ENCODE measurements at regions not wholly inside any gene's neighbourhood (a gene's known extent, or its start where the extent isn't known, plus 50 kb on each side); places are given as distances from the start of the nearest gene placed in this dataset.
A peak's percentile ranks its signal among the peaks of the same experiment; 100 is the strongest.
"Not testable (repeated sequence)": the region's sequence is repeated elsewhere in the genome, so short reads cannot be mapped to it uniquely, and the experiment has no call there.

GRCh38 chr4:125518281-125518680 lies 203.5 kb downstream of the FAT4 start:
- DNase-seq: no peak

DNA sequence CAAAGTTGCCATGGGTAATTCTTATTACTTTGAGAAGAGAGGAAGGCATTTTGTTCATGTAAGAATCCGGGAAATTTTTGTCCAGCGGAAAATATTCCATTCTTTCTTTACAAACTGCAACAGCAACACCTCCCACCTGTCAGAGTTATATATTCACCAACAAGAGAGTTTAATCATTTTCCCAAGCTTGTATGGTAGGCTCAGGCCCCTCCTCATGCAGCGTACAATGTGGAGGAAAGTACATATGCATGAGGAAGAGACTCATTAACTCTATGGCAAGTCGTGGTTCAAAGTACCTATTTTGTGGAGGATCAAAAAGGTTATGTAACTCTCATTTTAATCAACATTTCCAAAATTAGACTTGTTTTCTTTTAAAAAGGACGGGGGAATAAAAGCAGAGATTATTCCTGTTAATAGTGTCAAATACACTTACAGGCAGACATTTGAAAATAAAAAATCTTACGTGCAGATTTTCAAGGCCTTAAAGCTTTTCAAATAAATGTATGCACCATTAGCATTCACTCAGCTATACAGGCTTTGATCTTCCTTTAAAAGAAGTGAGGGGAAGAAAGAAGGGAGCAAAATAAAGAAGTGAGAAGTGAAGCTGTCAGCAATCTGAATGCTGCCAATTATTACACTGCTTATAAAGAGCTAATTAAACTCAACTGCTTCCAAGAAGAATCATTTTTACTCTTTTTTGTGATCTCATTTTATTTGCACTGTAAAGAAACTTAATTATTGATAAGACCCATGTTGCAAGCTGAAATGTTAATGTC lies 204.8 kb downstream of the FAT4 start:
- no peak for DNase-seq

- DNase-seq: no peak
Observed at GRCh38 chr4:125520258-125520990, 205.7 kb downstream of the FAT4 start.

- DNase-seq: no peak
Observed at GRCh38 chr4:125522588-125522987, 207.8 kb downstream of the FAT4 start.

- DNase-seq: no peak
Observed at GRCh38 chr4:125522992-125523391, 208.2 kb downstream of the FAT4 start.

DNA sequence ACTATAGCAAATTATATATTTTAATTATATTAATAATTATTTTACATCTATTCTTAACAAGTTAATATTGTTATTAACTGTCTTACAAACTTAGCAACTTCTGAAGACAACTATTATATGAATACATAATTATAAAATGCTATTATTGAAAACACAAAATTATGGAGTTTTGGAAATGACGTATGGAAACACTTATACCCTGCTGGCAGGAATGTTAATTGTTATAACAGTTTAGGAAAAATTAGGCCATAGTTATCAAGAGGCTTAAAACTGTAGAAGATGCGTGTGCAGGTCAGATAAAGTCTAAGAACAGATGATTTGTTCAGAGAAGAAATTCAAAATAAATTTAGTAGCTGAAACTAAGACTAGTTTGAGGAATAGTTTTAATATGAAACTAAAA lies 211.7 kb downstream of the FAT4 start:
- DNase-seq: no peak

- peak; percentile 36 to 64 for DNase-seq
Observed at GRCh38 chr4:125527681-125528080, 212.9 kb downstream of the FAT4 start.

GRCh38 chr4:125529071-125529470 lies 214.3 kb downstream of the FAT4 start:
- no peak for DNase-seq

- no peak for DNase-seq
Observed at GRCh38 chr4:125538670-125539069, 223.9 kb downstream of the FAT4 start.

- DNase-seq: no peak
Observed at GRCh38 chr4:125539691-125540090, 224.9 kb downstream of the FAT4 start.

DNA sequence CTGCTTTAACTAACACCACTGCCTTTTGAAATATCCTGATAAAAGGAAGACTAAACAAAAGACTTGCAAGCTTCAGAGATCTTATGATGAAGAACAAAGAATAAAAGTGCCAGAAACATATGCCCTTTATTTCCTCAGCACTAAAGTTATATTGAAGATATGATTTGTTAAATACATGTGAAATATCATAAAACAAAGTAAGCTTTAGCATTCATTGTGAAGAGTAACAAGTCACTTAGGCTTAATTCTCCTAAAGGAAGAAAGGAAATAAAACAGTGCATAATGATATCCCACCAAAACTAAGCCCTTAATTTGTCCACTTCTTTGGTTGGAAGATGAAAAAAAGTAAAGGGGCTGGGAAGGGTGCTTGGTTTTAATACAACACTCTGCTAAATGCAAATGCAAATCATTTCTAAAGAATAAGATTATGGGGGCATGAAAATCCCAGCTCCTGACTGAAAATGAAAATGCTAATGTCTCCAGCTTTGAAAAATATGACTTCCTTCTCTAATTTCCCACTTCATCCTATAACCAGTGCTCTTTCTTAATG lies 227.2 kb downstream of the FAT4 start:
- no peak for DNase-seq

- no peak for DNase-seq
Observed at GRCh38 chr4:125546272-125546671, 231.5 kb downstream of the FAT4 start.

DNA sequence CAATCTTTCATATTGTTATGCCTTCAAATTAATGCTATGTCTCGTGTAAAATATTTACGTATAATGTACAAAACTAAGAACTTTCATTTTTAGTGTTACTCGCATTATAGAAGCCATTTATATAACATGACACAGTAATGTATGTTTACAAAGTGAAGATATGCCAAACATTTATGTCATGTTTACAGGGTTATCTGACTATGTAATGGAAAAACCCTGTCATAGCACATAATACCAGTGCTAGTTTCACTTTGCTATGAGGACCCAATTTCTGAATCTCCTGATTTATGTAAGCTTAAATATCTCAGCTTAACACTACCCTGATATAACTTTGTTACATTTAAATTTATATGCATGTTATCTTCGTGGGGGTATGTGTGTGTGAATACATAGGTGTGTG lies 233.1 kb downstream of the FAT4 start:
- DNase-seq: no peak

- DNase-seq: no peak
Observed at GRCh38 chr4:125550769-125551168, 236.0 kb downstream of the FAT4 start.

GRCh38 chr4:125551466-125551865 lies 236.7 kb downstream of the FAT4 start:
- no peak for DNase-seq

DNA sequence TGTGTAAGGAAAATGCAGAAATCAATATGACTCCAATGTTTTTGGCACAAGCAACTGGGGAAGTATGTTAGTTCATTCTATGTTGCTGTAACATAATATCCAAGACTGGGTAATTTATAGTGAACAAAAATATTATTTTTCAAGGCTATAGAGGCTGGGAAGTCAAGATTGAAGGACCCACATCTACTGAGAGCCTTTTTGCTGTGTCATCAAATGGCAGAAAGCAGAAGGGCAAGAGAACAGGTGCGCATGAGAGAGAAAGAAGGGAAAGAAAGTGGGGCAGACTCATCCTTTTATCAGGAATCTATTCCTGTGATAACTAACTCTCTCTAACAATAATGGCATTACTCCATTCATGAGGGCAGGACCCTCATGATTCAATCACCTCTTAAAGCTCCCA lies 237.2 kb downstream of the FAT4 start:
- no peak for DNase-seq

- DNase-seq: no peak
Observed at GRCh38 chr4:125572601-125573000, 257.8 kb downstream of the FAT4 start.

GRCh38 chr4:125573368-125573767 lies 258.6 kb downstream of the FAT4 start:
- no peak for DNase-seq

DNA sequence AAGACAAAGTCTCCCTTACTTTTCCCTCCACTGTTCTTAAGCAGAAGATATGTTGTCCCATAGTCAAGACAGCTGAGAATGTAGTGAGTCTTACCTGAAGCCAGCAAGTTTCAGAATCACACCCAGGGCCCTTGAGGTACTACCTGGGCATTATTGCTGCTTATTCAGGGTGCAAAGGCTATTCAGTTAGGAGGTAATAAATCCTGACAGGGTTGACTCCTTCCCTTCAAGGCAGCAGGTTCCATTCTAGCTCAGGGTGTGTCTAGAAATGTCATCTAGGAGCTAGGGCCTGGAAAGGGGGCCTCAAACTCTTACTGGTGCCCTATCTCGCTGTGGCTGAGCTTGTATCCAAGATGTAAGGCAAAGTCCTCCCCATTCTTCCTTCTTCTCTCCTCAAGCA lies 259.0 kb downstream of the FAT4 start:
- DNase-seq: no peak

DNA sequence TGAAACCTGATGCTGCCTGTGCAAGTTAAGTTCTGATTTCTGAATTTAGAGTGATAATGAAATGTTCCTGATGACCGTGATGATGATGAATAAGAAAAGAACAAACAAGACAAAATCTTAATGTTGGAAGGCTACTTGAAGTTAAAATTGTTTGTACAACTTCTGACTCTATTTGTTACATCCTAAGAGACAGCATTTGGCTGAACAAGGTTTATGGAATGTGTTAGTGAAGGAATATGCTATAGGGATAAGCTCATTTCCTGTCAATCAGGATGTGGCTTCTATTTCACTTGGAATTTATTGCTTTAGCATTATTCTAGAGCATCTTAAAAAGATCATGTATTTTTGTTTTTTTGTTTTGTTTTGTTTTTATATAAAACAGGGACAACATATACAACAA lies 267.5 kb downstream of the FAT4 start:
- DNase-seq: no peak

DNA sequence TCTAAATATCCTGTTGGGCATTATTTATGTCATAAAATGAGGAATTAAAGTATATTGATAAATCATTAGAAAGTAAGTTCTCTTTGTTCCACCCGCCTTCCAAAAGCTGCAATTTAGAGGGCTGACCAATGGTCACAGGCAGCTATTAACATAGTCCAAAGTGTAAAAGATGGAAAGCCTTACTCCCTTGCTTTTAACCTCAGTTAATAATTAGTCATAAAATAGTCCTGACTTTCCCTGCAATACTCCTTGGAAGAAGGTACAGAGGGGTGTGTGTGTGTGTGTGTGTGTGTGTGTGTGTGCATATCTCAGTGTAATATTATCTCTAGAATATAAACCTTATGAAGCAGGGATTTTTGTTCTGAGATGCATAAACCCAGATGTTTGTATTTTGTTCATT lies 275.4 kb downstream of the FAT4 start:
- no peak for DNase-seq

- no peak for DNase-seq
Observed at GRCh38 chr4:125591290-125591689, 276.5 kb downstream of the FAT4 start.

GRCh38 chr4:125594056-125594602 lies 279.4 kb downstream of the FAT4 start:
- DNase-seq: no peak

DNA sequence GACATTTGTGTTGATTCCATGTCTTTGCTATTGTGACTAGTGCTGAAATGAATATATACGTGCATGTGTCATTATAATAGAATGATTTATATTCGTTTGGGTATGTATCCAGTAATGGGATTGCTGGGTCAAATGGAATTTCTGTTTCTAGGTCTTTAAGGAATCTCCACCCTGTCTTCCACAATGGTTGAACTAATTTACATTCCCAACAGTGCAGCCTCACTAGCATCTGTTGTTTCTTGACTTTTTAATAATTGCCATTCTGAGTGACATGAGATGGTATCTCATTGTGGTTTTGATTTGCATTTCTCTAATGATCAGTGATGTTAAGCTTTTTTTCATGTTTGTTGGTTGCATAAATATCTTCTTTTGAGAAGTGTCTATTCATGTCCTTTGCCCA lies 291.2 kb downstream of the FAT4 start:
- not testable (repeated sequence) for DNase-seq

Measured in NCI-H446 (cell line).